Fibroblast of lung (primary cell): ENCODE measurements at regions not wholly inside any gene's neighbourhood (a gene's known extent, or its start where the extent isn't known, plus 50 kb on each side); places are given as distances from the start of the nearest gene placed in this dataset.

Experiments used
- DNase-seq, 2 donors: peaks; one replicate each; pipeline versions ENCODE4 v3.0.0 to v3.0.0-alpha.2; 2010; ENCODE audit warnings: low read depth in 2 of 2
- H2AFZ ChIP-seq: 2 replicates; pipeline ENCODE4 v1.5.1; 2012; ENCODE audit warnings: low read length, control low read depth, inconsistent platforms
- H3K27ac ChIP-seq: 2 replicates; pipeline ENCODE4 v1.5.1; 2011; ENCODE audit warnings: low read length, control low read depth; ENCODE audit not compliant: insufficient read depth
- H3K27me3 ChIP-seq: 2 replicates; pipeline ENCODE4 v1.5.1; 2011; ENCODE audit warnings: mild to moderate bottlenecking, low read length; ENCODE audit not compliant: control insufficient read depth, insufficient read depth
- H3K36me3 ChIP-seq: 2 replicates; pipeline ENCODE4 v1.5.1; 2011; ENCODE audit warnings: low read length; ENCODE audit not compliant: control insufficient read depth, insufficient read depth
- H3K4me1 ChIP-seq: 2 replicates; pipeline ENCODE4 v1.5.1; 2011; ENCODE audit warnings: low read length; ENCODE audit not compliant: control insufficient read depth, insufficient read depth; ENCODE audit errors: extremely low read depth
- H3K4me2 ChIP-seq: 2 replicates; pipeline ENCODE4 v1.5.1; 2011; ENCODE audit warnings: low read length, control low read depth; ENCODE audit not compliant: insufficient read depth; ENCODE audit errors: extremely low read depth
- H3K4me3 ChIP-seq, 4 experiments: fragments of 200-600 bp in 1 of 4; sonication (generic) in 1 of 4; replicated peaks in 1 of 4; 2 replicates each; pipeline ENCODE4 v1.5.1; 2011 to 2016; ENCODE audit warnings: low read length in 4 of 4, low read depth in 3 of 4, mild to moderate bottlenecking in 3 of 4, control low read depth in 2 of 4, inconsistent platforms in 1 of 4, mixed read lengths in 1 of 4; ENCODE audit not compliant: insufficient read depth in 1 of 4; ENCODE audit errors: control extremely low read depth in 1 of 4
- H3K79me2 ChIP-seq: 2 replicates; pipeline ENCODE4 v1.5.1; 2012; ENCODE audit warnings: mild to moderate bottlenecking, low read length, inconsistent platforms; ENCODE audit not compliant: control insufficient read depth, insufficient read depth
- H3K9ac ChIP-seq: 2 replicates; pipeline ENCODE4 v1.5.1; 2011; ENCODE audit warnings: mild to moderate bottlenecking, low read length, control low read depth; ENCODE audit not compliant: insufficient read depth
- H3K9me3 ChIP-seq: 2 replicates; pipeline ENCODE4 v1.5.1; 2012; ENCODE audit warnings: low read depth, low read length; ENCODE audit not compliant: control insufficient read depth, insufficient read depth
- H4K20me1 ChIP-seq: 2 replicates; pipeline ENCODE4 v1.5.1; 2011; ENCODE audit warnings: low read length; ENCODE audit not compliant: control insufficient read depth, insufficient read depth; ENCODE audit errors: extremely low read depth
- CTCF ChIP-seq, 2 donors: IDR thresholded peaks in 1 of 2; conservative IDR thresholded peaks in 1 of 2; 1 replicate in 1 of 2; 2 replicates in 1 of 2; pipeline ENCODE4 v1.5.1; 2011 to 2012; ENCODE audit warnings: low read length in 2 of 2, control low read depth in 1 of 2, inconsistent platforms in 1 of 2, low read depth in 1 of 2, mild to moderate bottlenecking in 1 of 2
- EZH2 ChIP-seq: IDR thresholded peaks from 2 replicates; pipeline ENCODE4 v1.5.1; 2012; ENCODE audit warnings: low read length, control low read depth, mild to moderate bottlenecking; ENCODE audit errors: missing control alignments

GRCh38 chr20:20955892-20956291 is 150.3 kb downstream of the LINC00237 start:
- H3K4me2 ChIP-seq, result no peak overlapping the region

GRCh38 chr20:20953738-20954618 is 152.2 kb downstream of the LINC00237 start:
- H3K4me1 ChIP-seq, result no peaks in the 10 kb centered on the region
- no peak overlapping the region for H3K27ac ChIP-seq
- no peak for TF ChIP-seq EZH2
- TF ChIP-seq CTCF (conservative IDR thresholded peaks at IDR 0.05 in 1 of 2, IDR thresholded peaks at IDR 0.05 in 1 of 2; ENCODE audit: low read depth in 1 of 2, low read length in 2 of 2), result no peak
- no peaks in the 10 kb centered on the region for H4K20me1 ChIP-seq
- no peaks in the 10 kb centered on the region for H3K36me3 ChIP-seq
- H2AFZ ChIP-seq, result no peak overlapping the region
- no peak overlapping the region for H3K9ac ChIP-seq
- H3K4me3 ChIP-seq, result no peak overlapping the region
- no peak overlapping the region for H3K4me2 ChIP-seq
- H3K9me3 ChIP-seq, result no peaks in the 10 kb centered on the region
- no peaks in the 10 kb centered on the region for H3K79me2 ChIP-seq
- DNase-seq, result no peak
- H3K27me3 ChIP-seq, result no peaks in the 10 kb centered on the region

More at GRCh38 chr20:20955892-20956291, 150.3 kb downstream of the LINC00237 start:
- Histone ChIP-seq H4K20me1 (no peaks in the 10 kb centered on the region), H3K79me2 (no peaks in the 10 kb centered on the region), H3K9ac (no peak overlapping the region), H3K27me3 (no peaks in the 10 kb centered on the region), H3K27ac (no peak overlapping the region), H3K36me3 (no peaks in the 10 kb centered on the region), H3K4me1 (no peaks in the 10 kb centered on the region), H2AFZ (no peak overlapping the region), H3K4me3 (no peak overlapping the region), H3K9me3 (no peaks in the 10 kb centered on the region)
- no peak for DNase-seq
- TF ChIP-seq EZH2 (no peak), CTCF (conservative IDR thresholded peaks at IDR 0.05 in 1 of 2, IDR thresholded peaks at IDR 0.05 in 1 of 2; ENCODE audit: low read depth in 1 of 2, low read length in 2 of 2) (no peak)

GRCh38 chr20:20950620-20951019 is 155.5 kb downstream of the LINC00237 start:
- Histone ChIP-seq H3K36me3 (no peaks in the 10 kb centered on the region), H3K9me3 (no peaks in the 10 kb centered on the region), H3K4me1 (no peaks in the 10 kb centered on the region), H4K20me1 (no peaks in the 10 kb centered on the region), H2AFZ (no peak overlapping the region), H3K4me3 (no peak overlapping the region), H3K79me2 (no peaks in the 10 kb centered on the region), H3K4me2 (no peak overlapping the region), H3K27me3 (no peaks in the 10 kb centered on the region), H3K9ac (no peak overlapping the region), H3K27ac (no peak overlapping the region)
- TF ChIP-seq EZH2 (no peak), CTCF (conservative IDR thresholded peaks at IDR 0.05 in 1 of 2, IDR thresholded peaks at IDR 0.05 in 1 of 2; ENCODE audit: low read depth in 1 of 2, low read length in 2 of 2) (no peak)
- no peak for DNase-seq
